HG02763 (cell line): ENCODE measurements at regions not wholly inside any gene's neighbourhood (a gene's known extent, or its start where the extent isn't known, plus 50 kb on each side); places are given as distances from the start of the nearest gene placed in this dataset.
A peak's percentile ranks its signal among the peaks of the same experiment; 100 is the strongest.
"Not testable (repeated sequence)": the region's sequence is repeated elsewhere in the genome, so short reads cannot be mapped to it uniquely, and the experiment has no call there.

Source experiments
- ATAC-seq: cut with Tn5 transposase; IDR thresholded peaks from one replicate; pipeline ENCODE4 v1.9.1; 2021; ENCODE audit warnings: mild to moderate bottlenecking, moderate library complexity; ENCODE audit not compliant: unreplicated experiment

- no peak for ATAC-seq
Observed at GRCh38 chr5:97915106-97915505, 732.1 kb upstream of the RIOK2 start.

- ATAC-seq: no peak
Observed at GRCh38 chr5:97918057-97918456, 735.0 kb upstream of the RIOK2 start.

GRCh38 chr5:97918620-97919019 lies 735.6 kb upstream of the RIOK2 start:
- no peak for ATAC-seq

GRCh38 chr5:97919719-97920118 lies 736.7 kb upstream of the RIOK2 start:
- ATAC-seq: no peak

GRCh38 chr5:97922776-97923175 lies 739.7 kb upstream of the RIOK2 start:
- no peak for ATAC-seq

GRCh38 chr5:97923496-97923895 lies 740.4 kb upstream of the RIOK2 start:
- ATAC-seq: peak; percentile 68

GRCh38 chr5:97923997-97924396 lies 741.0 kb upstream of the RIOK2 start:
- ATAC-seq: peak; percentile 64

- ATAC-seq: no peak
Observed at GRCh38 chr5:97929383-97929782, 746.3 kb upstream of the RIOK2 start.

GRCh38 chr5:97931829-97932228 lies 748.8 kb upstream of the RIOK2 start:
- ATAC-seq: no peak

- ATAC-seq: no peak
Observed at GRCh38 chr5:97936231-97936630, 753.2 kb upstream of the RIOK2 start.

- ATAC-seq: no peak
Observed at GRCh38 chr5:97937846-97938245, 754.8 kb upstream of the RIOK2 start.

GRCh38 chr5:97943036-97943435 lies 760.0 kb upstream of the RIOK2 start:
- no peak for ATAC-seq

GRCh38 chr5:97951139-97951538 lies 768.1 kb upstream of the RIOK2 start:
- no peak for ATAC-seq

GRCh38 chr5:97955450-97955849 lies 772.4 kb upstream of the RIOK2 start:
- no peak for ATAC-seq

- ATAC-seq: no peak
Observed at GRCh38 chr5:97967292-97967691, 784.2 kb upstream of the RIOK2 start.

GRCh38 chr5:97968346-97968745 lies 785.3 kb upstream of the RIOK2 start:
- ATAC-seq: no peak

- no peak for ATAC-seq
Observed at GRCh38 chr5:97979740-97980139, 793.7 kb upstream of the RGMB start.

- no peak for ATAC-seq
Observed at GRCh38 chr5:97980291-97980690, 793.2 kb upstream of the RGMB start.

- no peak for ATAC-seq
Observed at GRCh38 chr5:97986069-97986468, 787.4 kb upstream of the RGMB start.

GRCh38 chr5:97991236-97991635 lies 782.2 kb upstream of the RGMB start:
- ATAC-seq: no peak

GRCh38 chr5:97998941-97999340 lies 774.5 kb upstream of the RGMB start:
- no peak for ATAC-seq

GRCh38 chr5:98004463-98004862 lies 769.0 kb upstream of the RGMB start:
- no peak for ATAC-seq

- ATAC-seq: no peak
Observed at GRCh38 chr5:98016771-98017170, 756.7 kb upstream of the RGMB start.

- ATAC-seq: not testable (repeated sequence)
Observed at GRCh38 chr5:98030273-98030672, 743.2 kb upstream of the RGMB start.
